Activated naive CD4-positive, alpha-beta T cell treated with anti-CD3 and anti-CD28 coated beads, Interleukin-2, amount 50 U/mL, for 72 hours (primary cell): ENCODE measurements at regions not wholly inside any gene's neighbourhood (a gene's known extent, or its start where the extent isn't known, plus 50 kb on each side); places are given as distances from the start of the nearest gene placed in this dataset.

Experiments used
- ATAC-seq, 2 donors: fragments of 150-1000 bp; cut with Tn5 transposase; 2 replicates each; pipeline ENCODE4 v1.10.0; 2021; ENCODE audit warnings: mild to moderate bottlenecking in 2 of 2, moderate library complexity in 2 of 2
- DNase-seq, 2 donors: peaks; one replicate each; pipeline ENCODE4 v3.0.0; 2021 to 2022; ENCODE audit warnings: low spot score in 2 of 2
- H3K27ac Mint-ChIP-seq, 2 donors: one replicate each; pipeline ENCODE4 v1.8.0; 2022; ENCODE audit warnings: mild to moderate bottlenecking in 2 of 2, mixed read lengths in 2 of 2
- H3K36me3 Mint-ChIP-seq, 2 donors: one replicate each; pipeline ENCODE4 v1.8.0; 2022; ENCODE audit warnings: mixed read lengths in 2 of 2
- H3K9me3 Mint-ChIP-seq, 2 donors: one replicate each; pipeline ENCODE4 v1.8.0; 2022; ENCODE audit warnings: mixed read lengths in 2 of 2

DNA sequence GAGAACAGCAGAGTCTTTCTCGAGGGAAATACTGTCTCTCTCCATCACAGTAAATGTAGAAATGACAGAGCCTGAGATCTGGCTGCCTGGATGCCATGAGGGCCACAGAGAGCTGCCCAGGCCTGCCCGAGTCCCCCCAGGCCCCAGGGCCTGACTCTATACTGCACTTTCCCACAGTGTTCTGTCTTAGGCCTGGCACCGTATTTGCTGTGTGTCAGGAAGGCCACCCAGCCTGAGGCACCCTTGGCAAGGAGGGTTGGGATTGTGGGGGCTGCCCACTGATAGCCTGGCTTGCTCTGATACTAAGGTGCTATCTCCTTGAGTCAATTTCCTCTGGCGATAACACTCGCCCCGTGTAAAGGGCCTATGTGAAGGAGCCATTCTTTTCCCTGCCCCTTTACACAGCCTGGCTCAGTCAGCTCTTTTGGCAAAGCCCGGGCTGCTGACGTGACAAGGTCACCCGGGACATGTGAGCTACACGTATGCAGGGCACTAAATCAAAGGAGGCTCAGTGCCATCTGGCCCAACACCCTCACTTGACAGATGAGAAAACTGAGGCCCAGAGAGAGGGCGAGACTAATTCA lies 630.1 kb upstream of the KLF4 start:
- no peak for DNase-seq

DNA sequence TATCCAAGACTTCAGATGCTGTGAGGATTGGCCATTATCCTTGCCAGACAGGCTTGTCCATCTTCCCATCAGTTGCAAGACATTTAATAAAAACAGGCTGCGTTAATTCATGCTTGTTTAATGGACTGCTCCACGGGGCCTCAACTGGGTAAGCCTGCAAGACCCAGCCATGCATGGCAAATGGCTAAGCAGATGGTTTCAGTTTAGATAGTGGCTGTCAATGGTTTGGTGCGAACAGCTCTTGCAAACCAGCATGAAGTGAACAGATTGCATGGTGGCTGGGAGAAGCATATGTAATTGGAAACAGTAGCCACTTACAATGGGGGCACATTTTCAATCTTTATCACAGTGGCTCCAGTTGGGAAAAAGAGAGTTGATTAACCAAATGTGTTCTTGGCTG lies 628.2 kb upstream of the KLF4 start:
- Mint-ChIP-seq H3K9me3 (peaks cover 3 to 6% of the 10 kb centered on the region in 2 donors), H3K36me3 (no peaks in the 10 kb centered on the region), H3K27ac (no peak overlapping the region)
- ATAC-seq, result no peak
- DNase-seq, result no peak

More for the DNA sequence above, 630.1 kb upstream of the KLF4 start:
- peaks cover 3 to 11% of the 10 kb centered on the region in 2 donors for H3K9me3 Mint-ChIP-seq
- H3K27ac Mint-ChIP-seq, result no peak overlapping the region
- no peaks in the 10 kb centered on the region for H3K36me3 Mint-ChIP-seq
- ATAC-seq, result no peak

DNA sequence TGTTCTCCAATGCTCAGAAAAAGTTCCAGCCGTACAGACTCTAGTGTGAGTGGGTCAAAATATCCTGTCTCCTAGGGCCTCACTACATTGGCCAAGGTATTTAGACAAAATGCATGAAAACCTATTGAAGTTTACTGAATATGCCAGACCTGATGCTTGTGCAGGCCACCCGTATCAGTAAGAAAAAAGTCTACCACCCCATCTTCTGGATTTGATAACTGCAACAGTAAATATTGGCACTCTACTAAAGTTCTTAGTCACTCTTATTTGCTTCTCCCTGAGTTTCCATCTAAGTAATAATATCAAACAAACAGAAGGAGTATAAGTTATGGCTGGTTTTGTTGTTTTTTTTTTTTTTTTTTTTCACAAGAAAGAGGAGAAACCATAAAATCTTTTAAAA lies 627.7 kb upstream of the KLF4 start:
- no peak for DNase-seq
- Mint-ChIP-seq H3K27ac (no peak overlapping the region), H3K36me3 (no peaks in the 10 kb centered on the region), H3K9me3 (peaks cover 3 to 6% of the 10 kb centered on the region in 2 donors)
- ATAC-seq, result no peak

- Mint-ChIP-seq H3K27ac (no peak overlapping the region), H3K36me3 (no peaks in the 10 kb centered on the region), H3K9me3 (peaks cover 3 to 8% of the 10 kb centered on the region in 2 donors)
- DNase-seq (no peak), ATAC-seq (no peak)
Observed at GRCh38 chr9:108113596-108113995, 624.0 kb upstream of the KLF4 start.

- Mint-ChIP-seq H3K27ac (no peak overlapping the region), H3K36me3 (no peaks in the 10 kb centered on the region), H3K9me3 (peaks cover 0 to 8% of the 10 kb centered on the region in 2 donors)
- no peak for ATAC-seq
- no peak for DNase-seq
Observed at GRCh38 chr9:108109927-108110690, 620.5 kb upstream of the KLF4 start.

DNA sequence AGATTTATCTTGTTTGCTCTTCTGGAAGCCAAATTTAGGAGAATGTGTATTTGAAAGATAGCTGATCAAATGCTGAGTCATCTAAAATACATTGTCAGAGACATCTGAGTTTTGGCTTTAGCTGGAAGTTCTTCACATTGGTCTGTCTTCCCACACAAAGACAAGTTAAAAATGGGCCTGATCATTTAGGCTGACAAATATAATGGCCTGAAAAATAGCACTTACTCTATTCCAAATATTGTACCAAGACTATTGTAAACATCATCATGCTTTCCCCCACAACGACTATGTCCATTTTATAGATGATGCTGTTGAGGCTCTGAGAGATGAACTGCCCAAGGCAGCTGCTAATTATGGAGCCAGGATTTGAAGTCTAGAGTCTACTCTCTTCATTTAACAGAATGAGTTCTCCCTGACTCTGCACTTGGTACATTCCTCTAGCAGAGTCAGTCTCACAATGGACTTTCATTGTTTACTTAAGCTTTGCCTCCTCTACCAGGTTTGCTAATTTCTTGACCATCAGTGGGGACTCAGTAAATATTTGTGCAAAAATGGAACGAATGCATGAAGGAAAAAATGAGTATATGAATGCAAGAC lies 619.4 kb upstream of the KLF4 start:
- ATAC-seq, result no peak
- no peaks in the 10 kb centered on the region for H3K36me3 Mint-ChIP-seq
- H3K27ac Mint-ChIP-seq, result no peak overlapping the region
- DNase-seq, result no peak
- H3K9me3 Mint-ChIP-seq, result peaks cover 0 to 8% of the 10 kb centered on the region in 2 donors

DNA sequence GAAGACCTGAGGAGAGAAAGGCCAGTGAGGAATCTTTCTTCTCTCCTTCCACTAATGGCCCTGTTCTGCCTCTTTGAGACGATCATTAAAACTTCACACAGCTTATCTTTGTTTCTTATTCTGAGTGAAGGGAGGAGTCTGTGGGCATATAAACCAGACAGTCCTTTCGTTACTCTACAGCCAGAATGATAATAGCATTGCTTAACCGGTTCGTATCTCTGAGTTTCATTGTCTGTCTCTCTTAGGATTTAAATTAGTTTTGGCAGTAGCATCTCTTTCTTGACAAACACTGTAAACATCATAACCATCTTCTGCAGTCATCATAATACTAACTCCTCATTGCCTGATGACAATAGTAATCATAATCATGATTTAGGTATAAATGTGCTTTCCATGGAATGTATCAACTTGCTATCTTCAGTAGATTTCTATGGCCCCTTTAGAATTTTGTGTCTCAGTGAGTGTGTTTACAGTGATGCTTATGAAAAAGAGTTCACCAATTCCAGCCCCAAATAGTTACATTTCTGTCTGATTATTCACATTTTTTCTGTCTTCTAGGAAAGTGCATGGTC lies 618.8 kb upstream of the KLF4 start:
- Mint-ChIP-seq H3K36me3 (no peaks in the 10 kb centered on the region), H3K9me3 (peaks cover 0 to 8% of the 10 kb centered on the region in 2 donors), H3K27ac (no peak overlapping the region)
- ATAC-seq, result no peak
- DNase-seq, result no peak

- ATAC-seq (no peak), DNase-seq (no peak)
- peaks cover 0 to under 1% of the 10 kb centered on the region in 2 donors for H3K36me3 Mint-ChIP-seq
- H3K27ac Mint-ChIP-seq, result no peak overlapping the region
- H3K9me3 Mint-ChIP-seq, result peaks cover 1 to 6% of the 10 kb centered on the region in 2 donors
Observed at GRCh38 chr9:108105885-108106284, 616.3 kb upstream of the KLF4 start.

DNA sequence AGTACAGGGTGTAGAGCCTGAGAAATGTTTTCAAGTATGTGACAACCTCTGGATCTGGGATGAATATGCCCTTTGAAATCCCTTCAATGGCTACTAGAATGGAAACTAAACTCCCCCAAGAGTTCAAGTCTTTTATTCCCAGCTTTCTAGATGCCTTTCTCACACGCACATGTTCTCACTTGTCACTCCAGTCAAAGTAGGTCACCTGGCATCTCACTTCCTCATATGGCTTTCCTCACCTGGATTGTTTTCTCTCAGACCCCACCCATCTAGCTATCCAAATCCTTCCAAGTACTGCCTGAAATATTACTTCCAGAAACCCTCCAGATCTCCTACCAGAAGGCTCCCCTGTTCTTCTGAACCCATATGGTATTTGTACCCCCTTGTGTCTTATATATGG lies 615.4 kb upstream of the KLF4 start:
- peaks cover 6 to 8% of the 10 kb centered on the region in 2 donors for H3K9me3 Mint-ChIP-seq
- ATAC-seq, result no peak
- peaks cover 0 to 6% of the 10 kb centered on the region in 2 donors for H3K36me3 Mint-ChIP-seq
- no peak for DNase-seq
- no peak overlapping the region for H3K27ac Mint-ChIP-seq

DNA sequence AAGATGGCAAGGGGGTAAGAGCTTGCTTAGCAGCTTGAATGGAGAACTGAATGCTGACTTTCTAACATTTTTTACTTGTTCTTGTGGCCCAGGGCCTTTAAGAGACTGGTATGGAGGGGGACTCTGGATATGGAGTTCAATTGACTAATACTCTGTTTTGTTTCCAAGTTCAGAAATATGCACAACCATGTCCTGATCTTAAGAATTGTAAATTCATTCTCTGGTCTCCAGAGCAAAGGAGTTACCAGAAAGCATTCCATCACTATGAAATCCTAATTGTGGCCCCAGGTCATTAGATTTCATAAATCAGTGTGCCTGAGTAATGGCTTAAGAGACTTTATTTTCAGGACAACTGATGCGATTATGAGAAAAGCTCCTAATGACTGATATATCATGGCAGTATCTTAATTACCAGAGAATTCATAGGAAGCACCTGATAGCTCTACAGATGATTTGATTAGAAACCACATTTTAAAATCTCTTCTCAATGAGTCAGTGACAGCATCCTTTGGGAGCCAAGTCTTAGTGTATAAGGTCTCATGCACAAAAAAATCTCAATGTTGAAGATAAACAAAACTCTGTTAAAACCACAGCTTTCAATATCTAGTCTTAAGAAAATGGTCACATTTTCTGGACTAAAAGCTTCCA lies 613.6 kb upstream of the KLF4 start:
- Mint-ChIP-seq H3K36me3 (peaks cover 0 to 6% of the 10 kb centered on the region in 2 donors), H3K9me3 (peaks cover 6 to 9% of the 10 kb centered on the region in 2 donors), H3K27ac (no peak overlapping the region)
- no peak for DNase-seq
- ATAC-seq, result no peak

GRCh38 chr9:108101410-108101809 lies 611.8 kb upstream of the KLF4 start:
- ATAC-seq (no peak), DNase-seq (no peak)
- Mint-ChIP-seq H3K36me3 (peaks cover 0 to 13% of the 10 kb centered on the region in 2 donors), H3K27ac (no peak overlapping the region), H3K9me3 (peaks cover 6 to 16% of the 10 kb centered on the region in 2 donors)

GRCh38 chr9:108100571-108100970 lies 611.0 kb upstream of the KLF4 start:
- no peak for ATAC-seq
- peaks cover 0 to 13% of the 10 kb centered on the region in 2 donors for H3K36me3 Mint-ChIP-seq
- H3K9me3 Mint-ChIP-seq, result peaks cover 6 to 16% of the 10 kb centered on the region in 2 donors
- H3K27ac Mint-ChIP-seq, result no peak overlapping the region
- no peak for DNase-seq

- Mint-ChIP-seq H3K36me3 (peaks cover 0 to 13% of the 10 kb centered on the region in 2 donors), H3K27ac (no peak overlapping the region), H3K9me3 (peaks cover 6 to 16% of the 10 kb centered on the region in 2 donors)
- DNase-seq (no peak), ATAC-seq (no peak)
Observed at GRCh38 chr9:108099854-108100253, 610.3 kb upstream of the KLF4 start.

- Mint-ChIP-seq H3K27ac (no peak overlapping the region), H3K9me3 (peaks cover 9 to 19% of the 10 kb centered on the region in 2 donors), H3K36me3 (peaks cover 0 to 8% of the 10 kb centered on the region in 2 donors)
- DNase-seq (no peak), ATAC-seq (no peak)
Observed at GRCh38 chr9:108095496-108095895, 605.9 kb upstream of the KLF4 start.

- ATAC-seq, result no peak
- H3K9me3 Mint-ChIP-seq, result peaks cover 11 to 19% of the 10 kb centered on the region in 2 donors
Observed at GRCh38 chr9:108094676-108094993, 605.1 kb upstream of the KLF4 start.

GRCh38 chr9:108093773-108094675 lies 604.5 kb upstream of the KLF4 start:
- ATAC-seq, result no peak
- H3K9me3 Mint-ChIP-seq, result peaks cover 17 to 25% of the 10 kb centered on the region in 2 donors
- DNase-seq, result no peak
- H3K27ac Mint-ChIP-seq, result no peak overlapping the region
- H3K36me3 Mint-ChIP-seq, result peaks cover 0 to 7% of the 10 kb centered on the region in 2 donors

More at GRCh38 chr9:108094676-108094993, 605.1 kb upstream of the KLF4 start:
- no peak for DNase-seq
- peaks cover 0 to 7% of the 10 kb centered on the region in 2 donors for H3K36me3 Mint-ChIP-seq
- H3K27ac Mint-ChIP-seq, result no peak overlapping the region
